ENCODE measurements at regions not wholly inside any gene's neighbourhood (a gene's known extent, or its start where the extent isn't known, plus 50 kb on each side); places are given as distances from the start of the nearest gene placed in this dataset.

GRCh38 chr3:82050382-82050781, 288.9 kb upstream of the GBE1 start (continued):
- TF ChIP-seq POLR2AphosphoS5 (IDR thresholded peaks at IDR 0.05; ENCODE audit: low read depth) (no peak), EZH2 (IDR thresholded peaks at IDR 0.05; ENCODE audit: low read depth, unreplicated experiment) (no peak), ZNF331 (CRISPR knock-in tag; IDR thresholded peaks at IDR 0.05; ENCODE audit: low read depth) (no peak), ZNF462 (CRISPR knock-in tag; IDR thresholded peaks at IDR 0.05) (no peak), STAT1 (IDR thresholded peaks at IDR 0.05; ENCODE audit: unreplicated experiment) (no peak), NANOG (IDR thresholded peaks at IDR 0.05; ENCODE audit: borderline replicate concordance) (no peak)

DNA sequence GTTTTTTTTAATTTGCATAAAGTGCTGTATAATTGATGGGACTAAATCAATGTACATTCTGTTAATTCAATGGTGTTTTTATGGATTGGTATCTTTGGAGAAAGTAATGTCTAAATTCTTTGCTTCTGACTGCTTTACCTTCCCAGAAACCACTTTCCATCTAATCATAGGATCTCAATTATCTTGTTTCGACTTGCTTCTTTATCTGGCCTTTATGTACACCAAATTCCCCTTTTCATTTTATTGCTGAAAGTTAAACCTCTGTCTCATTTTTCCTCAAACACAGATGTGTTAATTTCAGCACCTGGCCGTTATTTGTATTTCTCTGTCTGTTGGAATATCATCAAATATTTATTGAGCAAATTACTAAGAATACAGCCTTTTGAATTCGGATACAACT, 287.3 kb upstream of the GBE1 start:
- Mint-ChIP-seq H3K9me3 (no peaks in the 10 kb centered on the region), H3K4me1 (no peaks in the 10 kb centered on the region), H3K4me3 (no peak overlapping the region), H3K36me3 (ENCODE audit: low read depth) (no peaks in the 10 kb centered on the region), H3K27me3 (ENCODE audit: insufficient read depth, low read depth, poor library complexity) (no peaks in the 10 kb centered on the region), H3K27ac (no peak overlapping the region)
- Histone ChIP-seq H3K9me2 (ENCODE audit: insufficient read depth) (no peaks in the 10 kb centered on the region), H3K36me3 (ENCODE audit: insufficient read depth) (no peaks in the 10 kb centered on the region), H3K4me2 (no peak overlapping the region), H2AFZ (no peak overlapping the region), H3K4me3 (no peak overlapping the region), H3K79me2 (replicated peaks; ENCODE audit: insufficient read depth) (no peaks in the 10 kb centered on the region), H3K27me3 (ENCODE audit: insufficient read depth) (no peaks in the 10 kb centered on the region), H3K27ac (ENCODE audit: low read depth) (no peak overlapping the region), H3K4me1 (ENCODE audit: insufficient read depth) (no peaks in the 10 kb centered on the region), H3F3A (replicated peaks; ENCODE audit: low read depth) (no peaks in the 10 kb centered on the region), H4K20me1 (replicated peaks; ENCODE audit: insufficient read depth) (no peaks in the 10 kb centered on the region)
- DNase-seq (ENCODE audit: low spot score) (no peak), ATAC-seq (no peak)
- TF ChIP-seq JUNB (IDR thresholded peaks at IDR 0.05; ENCODE audit: unreplicated experiment) = no peak
- TF ChIP-seq, protein P1, sequence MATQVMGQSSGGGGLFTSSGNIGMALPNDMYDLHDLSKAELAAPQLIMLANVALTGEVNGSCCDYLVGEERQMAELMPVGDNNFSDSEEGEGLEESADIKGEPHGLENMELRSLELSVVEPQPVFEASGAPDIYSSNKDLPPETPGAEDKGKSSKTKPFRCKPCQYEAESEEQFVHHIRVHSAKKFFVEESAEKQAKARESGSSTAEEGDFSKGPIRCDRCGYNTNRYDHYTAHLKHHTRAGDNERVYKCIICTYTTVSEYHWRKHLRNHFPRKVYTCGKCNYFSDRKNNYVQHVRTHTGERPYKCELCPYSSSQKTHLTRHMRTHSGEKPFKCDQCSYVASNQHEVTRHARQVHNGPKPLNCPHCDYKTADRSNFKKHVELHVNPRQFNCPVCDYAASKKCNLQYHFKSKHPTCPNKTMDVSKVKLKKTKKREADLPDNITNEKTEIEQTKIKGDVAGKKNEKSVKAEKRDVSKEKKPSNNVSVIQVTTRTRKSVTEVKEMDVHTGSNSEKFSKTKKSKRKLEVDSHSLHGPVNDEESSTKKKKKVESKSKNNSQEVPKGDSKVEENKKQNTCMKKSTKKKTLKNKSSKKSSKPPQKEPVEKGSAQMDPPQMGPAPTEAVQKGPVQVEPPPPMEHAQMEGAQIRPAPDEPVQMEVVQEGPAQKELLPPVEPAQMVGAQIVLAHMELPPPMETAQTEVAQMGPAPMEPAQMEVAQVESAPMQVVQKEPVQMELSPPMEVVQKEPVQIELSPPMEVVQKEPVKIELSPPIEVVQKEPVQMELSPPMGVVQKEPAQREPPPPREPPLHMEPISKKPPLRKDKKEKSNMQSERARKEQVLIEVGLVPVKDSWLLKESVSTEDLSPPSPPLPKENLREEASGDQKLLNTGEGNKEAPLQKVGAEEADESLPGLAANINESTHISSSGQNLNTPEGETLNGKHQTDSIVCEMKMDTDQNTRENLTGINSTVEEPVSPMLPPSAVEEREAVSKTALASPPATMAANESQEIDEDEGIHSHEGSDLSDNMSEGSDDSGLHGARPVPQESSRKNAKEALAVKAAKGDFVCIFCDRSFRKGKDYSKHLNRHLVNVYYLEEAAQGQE (IDR thresholded peaks at IDR 0.05; ENCODE audit: unreplicated experiment) = no peak
- no peak for TF ChIP-seq CTCF (conservative IDR thresholded peaks at IDR 0.05; ENCODE audit: low read depth in 2 of 2)
- no peak for TF ChIP-seq ZNF331 (CRISPR knock-in tag; IDR thresholded peaks at IDR 0.05; ENCODE audit: low read depth)
- no peak for TF ChIP-seq EZH2phosphoT487 (IDR thresholded peaks at IDR 0.05; ENCODE audit: unreplicated experiment)
- no peak for TF ChIP-seq CREB1 (CRISPR knock-in tag; IDR thresholded peaks at IDR 0.05; ENCODE audit: low read depth)
- TF ChIP-seq ZNF114 (CRISPR knock-in tag; IDR thresholded peaks at IDR 0.05) = no peak
- TF ChIP-seq, protein P2, sequence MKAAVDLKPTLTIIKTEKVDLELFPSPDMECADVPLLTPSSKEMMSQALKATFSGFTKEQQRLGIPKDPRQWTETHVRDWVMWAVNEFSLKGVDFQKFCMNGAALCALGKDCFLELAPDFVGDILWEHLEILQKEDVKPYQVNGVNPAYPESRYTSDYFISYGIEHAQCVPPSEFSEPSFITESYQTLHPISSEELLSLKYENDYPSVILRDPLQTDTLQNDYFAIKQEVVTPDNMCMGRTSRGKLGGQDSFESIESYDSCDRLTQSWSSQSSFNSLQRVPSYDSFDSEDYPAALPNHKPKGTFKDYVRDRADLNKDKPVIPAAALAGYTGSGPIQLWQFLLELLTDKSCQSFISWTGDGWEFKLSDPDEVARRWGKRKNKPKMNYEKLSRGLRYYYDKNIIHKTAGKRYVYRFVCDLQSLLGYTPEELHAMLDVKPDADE (IDR thresholded peaks at IDR 0.05) = no peak
- no peak for TF ChIP-seq EZH2 (IDR thresholded peaks at IDR 0.05; ENCODE audit: low read depth, unreplicated experiment)
- TF ChIP-seq STAT1 (IDR thresholded peaks at IDR 0.05; ENCODE audit: unreplicated experiment) = no peak
